Progenitor cell of endocrine pancreas (in vitro differentiated cells): ENCODE measurements at regions not wholly inside any gene's neighbourhood (a gene's known extent, or its start where the extent isn't known, plus 50 kb on each side); places are given as distances from the start of the nearest gene placed in this dataset.

Source experiments
- DNase-seq: peaks from one replicate; pipeline ENCODE4 v3.0.0; 2021; ENCODE audit warnings: low spot score; ENCODE audit not compliant: unreplicated experiment
- H3K27ac Mint-ChIP-seq: 2 replicates; pipeline ENCODE4 v1.8.0; 2021; ENCODE audit warnings: mild to moderate bottlenecking, moderate library complexity, mixed read lengths
- H3K27me3 Mint-ChIP-seq: 2 replicates; pipeline ENCODE4 v1.8.0; 2021; ENCODE audit warnings: mixed read lengths
- H3K36me3 Mint-ChIP-seq: 2 replicates; pipeline ENCODE4 v1.8.0; 2022; ENCODE audit warnings: mixed read lengths; ENCODE audit not compliant: insufficient read depth
- H3K4me1 Mint-ChIP-seq: 2 replicates; pipeline ENCODE4 v1.8.0; 2021; ENCODE audit warnings: low read depth, mixed read lengths
- H3K4me3 Mint-ChIP-seq: 2 replicates; pipeline ENCODE4 v1.8.0; 2021; ENCODE audit warnings: low read depth, mild to moderate bottlenecking, moderate library complexity, mixed read lengths
- H3K9me3 Mint-ChIP-seq: 2 replicates; pipeline ENCODE4 v1.8.0; 2021; ENCODE audit warnings: low read depth, mixed read lengths
- CTCF ChIP-seq: fragments of 200-600 bp; sonication (generic); IDR thresholded peaks from one replicate; pipeline ENCODE4 v1.5.0; 2021; ENCODE audit warnings: antibody characterized with exemption, mild to moderate bottlenecking; ENCODE audit not compliant: unreplicated experiment

GRCh38 chr7:16172366-16172765 is 249.0 kb downstream of the CRPPA start:
- H3K27me3 Mint-ChIP-seq: no peaks in the 10 kb centered on the region
- peaks cover 9% of the 10 kb centered on the region for H3K9me3 Mint-ChIP-seq
- H3K4me3 Mint-ChIP-seq: no peak overlapping the region
- TF ChIP-seq CTCF: no peak
- peaks cover 3% of the 10 kb centered on the region for H3K36me3 Mint-ChIP-seq
- no peak overlapping the region for H3K27ac Mint-ChIP-seq
- H3K4me1 Mint-ChIP-seq: no peaks in the 10 kb centered on the region
- no peak for DNase-seq

GRCh38 chr7:16171928-16172327 is 249.4 kb downstream of the CRPPA start:
- TF ChIP-seq CTCF: no peak
- H3K36me3 Mint-ChIP-seq: peaks cover 3% of the 10 kb centered on the region
- DNase-seq: no peak
- H3K4me1 Mint-ChIP-seq: no peaks in the 10 kb centered on the region
- no peak overlapping the region for H3K4me3 Mint-ChIP-seq
- H3K9me3 Mint-ChIP-seq: peaks cover 9% of the 10 kb centered on the region
- H3K27me3 Mint-ChIP-seq: no peaks in the 10 kb centered on the region
- no peak overlapping the region for H3K27ac Mint-ChIP-seq

DNA sequence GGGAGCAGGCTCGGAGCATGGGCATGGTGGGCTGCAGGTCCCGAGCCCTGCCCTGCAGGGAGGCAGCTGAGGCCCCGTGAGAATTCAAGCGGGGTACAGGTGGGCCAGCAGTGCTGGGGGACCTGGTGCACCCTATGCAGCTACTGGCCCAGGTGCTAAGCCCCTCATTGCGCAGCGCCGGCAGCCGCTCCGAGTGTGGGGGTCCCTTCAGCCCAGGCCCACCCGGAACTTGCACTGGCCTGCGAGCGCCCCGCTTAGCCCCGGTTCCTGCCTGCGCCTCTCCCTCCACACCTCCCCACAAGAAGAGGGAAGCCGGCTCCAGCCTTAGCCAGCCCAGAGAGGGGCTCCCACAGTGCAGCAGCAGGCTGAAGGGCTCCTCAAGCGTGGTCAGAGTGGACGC is 250.7 kb downstream of the CRPPA start:
- no peak for DNase-seq
- TF ChIP-seq CTCF: no peak
- H3K36me3 Mint-ChIP-seq: peaks cover 3% of the 10 kb centered on the region
- H3K27me3 Mint-ChIP-seq: no peaks in the 10 kb centered on the region
- peaks cover 9% of the 10 kb centered on the region for H3K9me3 Mint-ChIP-seq
- H3K27ac Mint-ChIP-seq: no peak overlapping the region
- H3K4me3 Mint-ChIP-seq: no peak overlapping the region
- no peaks in the 10 kb centered on the region for H3K4me1 Mint-ChIP-seq

GRCh38 chr7:16169537-16169936 is 251.8 kb downstream of the CRPPA start:
- peaks cover 3% of the 10 kb centered on the region for H3K36me3 Mint-ChIP-seq
- peaks cover 9% of the 10 kb centered on the region for H3K9me3 Mint-ChIP-seq
- H3K4me3 Mint-ChIP-seq: no peak overlapping the region

GRCh38 chr7:16167526-16167925 is 253.8 kb downstream of the CRPPA start:
- peaks cover 16% of the 10 kb centered on the region for H3K9me3 Mint-ChIP-seq
- DNase-seq: no peak
- H3K4me3 Mint-ChIP-seq: no peak overlapping the region
- H3K36me3 Mint-ChIP-seq: peaks cover 3% of the 10 kb centered on the region
- no peak for TF ChIP-seq CTCF
- H3K27me3 Mint-ChIP-seq: no peaks in the 10 kb centered on the region
- H3K4me1 Mint-ChIP-seq: no peaks in the 10 kb centered on the region
- no peak overlapping the region for H3K27ac Mint-ChIP-seq

More at GRCh38 chr7:16169537-16169936, 251.8 kb downstream of the CRPPA start:
- Mint-ChIP-seq H3K27me3 (no peaks in the 10 kb centered on the region), H3K27ac (no peak overlapping the region), H3K4me1 (no peaks in the 10 kb centered on the region)
- no peak for DNase-seq
- no peak for TF ChIP-seq CTCF

GRCh38 chr7:16144361-16144760 is 277.0 kb downstream of the CRPPA start:
- Mint-ChIP-seq H3K4me3 (no peak overlapping the region), H3K27ac (no peak overlapping the region), H3K4me1 (no peaks in the 10 kb centered on the region), H3K27me3 (no peaks in the 10 kb centered on the region), H3K36me3 (peaks cover 1% of the 10 kb centered on the region), H3K9me3 (peaks cover 39% of the 10 kb centered on the region)
- no peak for TF ChIP-seq CTCF
- DNase-seq: no peak
